ENCODE measurements at regions not wholly inside any gene's neighbourhood (a gene's known extent, or its start where the extent isn't known, plus 50 kb on each side); places are given as distances from the start of the nearest gene placed in this dataset.

- Mint-ChIP-seq H3K4me3 (peak overlapping the region; percentile 29), H3K4me1 (peaks cover 30% of the 10 kb centered on the region), H3K9me3 (peaks cover 2% of the 10 kb centered on the region; the same call in 1 of the 2 replicates), H3K27me3 (ENCODE audit: low read depth) (no peaks in the 10 kb centered on the region), H3K36me3 (no peaks in the 10 kb centered on the region), H3K27ac (peak overlapping the region; percentile 71)
- no peak for DNase-seq (ENCODE audit: low spot score)
- peak; percentile 60 for ATAC-seq
- ChIA-PET CTCF (no interaction called here), POLR2A (no interaction called here)
- TF ChIP-seq CREM (CRISPR knock-in tag; IDR thresholded peaks at IDR 0.05), result no peak
- TF ChIP-seq TP53 (CRISPR knock-in tag; IDR thresholded peaks at IDR 0.05), result no peak
- TF ChIP-seq HMGXB4 (CRISPR knock-in tag; IDR thresholded peaks at IDR 0.05), result no peak
- TF ChIP-seq ATF6 (CRISPR knock-in tag; IDR thresholded peaks at IDR 0.05), result no peak
- TF ChIP-seq ARID4B (CRISPR knock-in tag; IDR thresholded peaks at IDR 0.05; ENCODE audit: borderline replicate concordance), result no peak
- TF ChIP-seq NFATC4 (CRISPR knock-in tag; IDR thresholded peaks at IDR 0.05), result no peak
- no peak for TF ChIP-seq ZNF396 (CRISPR knock-in tag; IDR thresholded peaks at IDR 0.05; ENCODE audit: borderline replicate concordance)
- no peak for TF ChIP-seq EMX1 (CRISPR knock-in tag; IDR thresholded peaks at IDR 0.05)
- TF ChIP-seq TCF7 (CRISPR knock-in tag; IDR thresholded peaks at IDR 0.05; ENCODE audit: low read depth), result no peak
- TF ChIP-seq ZMAT4 (CRISPR knock-in tag; IDR thresholded peaks at IDR 0.05), result no peak
- TF ChIP-seq ATF3 (CRISPR knock-in tag; conservative IDR thresholded peaks at IDR 0.05), result no peak
- no peak for TF ChIP-seq FOXJ3 (CRISPR knock-in tag; IDR thresholded peaks at IDR 0.05; ENCODE audit: borderline replicate concordance)
- no peak for TF ChIP-seq SMAD3 (CRISPR knock-in tag; IDR thresholded peaks at IDR 0.05; ENCODE audit: borderline replicate concordance)
- no peak for TF ChIP-seq GTF2I (CRISPR knock-in tag; conservative IDR thresholded peaks at IDR 0.05)
- TF ChIP-seq FOXP4 (CRISPR knock-in tag; IDR thresholded peaks at IDR 0.05), result no peak
- no peak for TF ChIP-seq E2F4 (CRISPR knock-in tag; IDR thresholded peaks at IDR 0.05; ENCODE audit: borderline replicate concordance, low read depth)
Measured at GRCh38 chr12:41709012-41709411, 435.7 kb downstream of the GXYLT1 start.

All from WTC11 (cell line).